ENCODE measurements at regions not wholly inside any gene's neighbourhood (a gene's known extent, or its start where the extent isn't known, plus 50 kb on each side); places are given as distances from the start of the nearest gene placed in this dataset.
A peak's percentile ranks its signal among the peaks of the same experiment; 100 is the strongest.
"Not testable (repeated sequence)": the region's sequence is repeated elsewhere in the genome, so short reads cannot be mapped to it uniquely, and the experiment has no call there.

- Histone ChIP-seq H3K4me2 (ENCODE audit: insufficient read depth, low read length) (peak overlapping the region; percentile 4), H3K27ac (ENCODE audit: low read depth, low read length) (no peak overlapping the region), H3K27me3 (ENCODE audit: insufficient read depth, low read length) (no peaks in the 10 kb centered on the region), H4K20me1 (ENCODE audit: insufficient read depth, low read length) (no peaks in the 10 kb centered on the region), H3K4me1 (ENCODE audit: insufficient read depth, low read length) (no peaks in the 10 kb centered on the region), H2AFZ (ENCODE audit: low read length) (no peak overlapping the region), H3K36me3 (ENCODE audit: insufficient read depth, low read length) (no peaks in the 10 kb centered on the region), H3K9me3 (ENCODE audit: low read depth, low read length) (no peaks in the 10 kb centered on the region), H3K4me3 (ENCODE audit: insufficient read depth, low read length) (no peak overlapping the region), H3K79me2 (ENCODE audit: insufficient read depth, low read length) (no peaks in the 10 kb centered on the region)
- no peak for DNase-seq (ENCODE audit: insufficient read length, low spot score, missing footprints)
- no peak for TF ChIP-seq CTCF (IDR thresholded peaks at IDR 0.05; ENCODE audit: extremely low read depth, low read depth, low read length)
Observed at GRCh38 chr6:854406-855118, 161.6 kb upstream of the EXOC2 start.

GRCh38 chr6:852216-852615 is 159.3 kb upstream of the EXOC2 start:
- H3K27ac ChIP-seq (ENCODE audit: low read depth, low read length); H3K4me2 ChIP-seq (ENCODE audit: insufficient read depth, low read length); H3K36me3 ChIP-seq (ENCODE audit: insufficient read depth, low read length); H4K20me1 ChIP-seq (ENCODE audit: insufficient read depth, low read length); H3K9me3 ChIP-seq (ENCODE audit: low read depth, low read length); H2AFZ ChIP-seq (ENCODE audit: low read length); H3K79me2 ChIP-seq (ENCODE audit: insufficient read depth, low read length); H3K4me1 ChIP-seq (ENCODE audit: insufficient read depth, low read length); H3K4me3 ChIP-seq (ENCODE audit: insufficient read depth, low read length); DNase-seq (ENCODE audit: insufficient read length, low spot score, missing footprints); H3K27me3 ChIP-seq (ENCODE audit: insufficient read depth, low read length): not testable (repeated sequence)

GRCh38 chr6:849075-849506 is 156.2 kb upstream of the EXOC2 start:
- no peak for TF ChIP-seq CTCF (IDR thresholded peaks at IDR 0.05; ENCODE audit: extremely low read depth, low read depth, low read length)
- no peaks in the 10 kb centered on the region for H3K4me1 ChIP-seq (ENCODE audit: insufficient read depth, low read length)
- H3K79me2 ChIP-seq (ENCODE audit: insufficient read depth, low read length): no peaks in the 10 kb centered on the region
- H3K27ac ChIP-seq (ENCODE audit: low read depth, low read length): no peak overlapping the region
- H3K9me3 ChIP-seq (ENCODE audit: low read depth, low read length): no peaks in the 10 kb centered on the region
- H4K20me1 ChIP-seq (ENCODE audit: insufficient read depth, low read length): no peaks in the 10 kb centered on the region
- no peaks in the 10 kb centered on the region for H3K36me3 ChIP-seq (ENCODE audit: insufficient read depth, low read length)
- H2AFZ ChIP-seq (ENCODE audit: low read length): no peak overlapping the region
- H3K4me3 ChIP-seq (ENCODE audit: insufficient read depth, low read length): no peak overlapping the region
- H3K4me2 ChIP-seq (ENCODE audit: insufficient read depth, low read length): no peak overlapping the region
- H3K27me3 ChIP-seq (ENCODE audit: insufficient read depth, low read length): no peaks in the 10 kb centered on the region
- DNase-seq (ENCODE audit: insufficient read length, low spot score, missing footprints): no peak

GRCh38 chr6:845566-845965 is 152.6 kb upstream of the EXOC2 start:
- Histone ChIP-seq H3K79me2 (ENCODE audit: insufficient read depth, low read length) (no peaks in the 10 kb centered on the region), H3K27ac (ENCODE audit: low read depth, low read length) (no peak overlapping the region), H3K9me3 (ENCODE audit: low read depth, low read length) (no peaks in the 10 kb centered on the region), H3K4me1 (ENCODE audit: insufficient read depth, low read length) (no peaks in the 10 kb centered on the region), H3K36me3 (ENCODE audit: insufficient read depth, low read length) (no peaks in the 10 kb centered on the region), H2AFZ (ENCODE audit: low read length) (no peak overlapping the region), H4K20me1 (ENCODE audit: insufficient read depth, low read length) (no peaks in the 10 kb centered on the region), H3K4me2 (ENCODE audit: insufficient read depth, low read length) (no peak overlapping the region), H3K4me3 (ENCODE audit: insufficient read depth, low read length) (no peak overlapping the region), H3K27me3 (ENCODE audit: insufficient read depth, low read length) (no peaks in the 10 kb centered on the region)
- no peak for TF ChIP-seq CTCF (IDR thresholded peaks at IDR 0.05; ENCODE audit: extremely low read depth, low read depth, low read length)
- no peak for DNase-seq (ENCODE audit: insufficient read length, low spot score, missing footprints)

Data from osteoblast (primary cell).